H9 (cell line): ENCODE measurements at regions not wholly inside any gene's neighbourhood (a gene's known extent, or its start where the extent isn't known, plus 50 kb on each side); places are given as distances from the start of the nearest gene placed in this dataset.

Experiments used
- DNase-seq: peaks from one replicate; pipeline ENCODE4 v3.0.0-alpha.2; 2017
- H2AFZ ChIP-seq: one replicate; pipeline ENCODE4 v1.6.1; 2013; ENCODE audit warnings: mild to moderate bottlenecking, low read length, control low read depth, moderate library complexity
- H2AK5ac ChIP-seq: 2 replicates; pipeline ENCODE4 v1.6.1; 2013; ENCODE audit warnings: low read length, control low read depth, mixed read lengths; ENCODE audit not compliant: insufficient read length
- H2BK120ac ChIP-seq: one replicate; pipeline ENCODE4 v1.6.1; 2013; ENCODE audit warnings: low read depth, mild to moderate bottlenecking, low read length, control low read depth, inconsistent platforms; ENCODE audit not compliant: poor library complexity, severe bottlenecking
- H2BK12ac ChIP-seq: 2 replicates; pipeline ENCODE4 v1.6.1; 2013; ENCODE audit warnings: low read length, control low read depth, mixed read lengths, low read depth; ENCODE audit not compliant: insufficient read length
- H2BK15ac ChIP-seq: 2 replicates; pipeline ENCODE4 v1.6.1; 2013; ENCODE audit warnings: low read depth, low read length, control low read depth
- H2BK20ac ChIP-seq: one replicate; pipeline ENCODE4 v1.6.1; 2013; ENCODE audit warnings: low read depth, mild to moderate bottlenecking, low read length, control low read depth, inconsistent platforms; ENCODE audit not compliant: poor library complexity, severe bottlenecking
- H2BK5ac ChIP-seq: 2 replicates; pipeline ENCODE4 v1.6.1; 2013; ENCODE audit warnings: low read length, control low read depth, mixed read lengths; ENCODE audit not compliant: insufficient read length
- H3K14ac ChIP-seq: 2 replicates; pipeline ENCODE4 v1.6.1; 2013; ENCODE audit warnings: low read length, control low read depth; ENCODE audit not compliant: insufficient read depth
- H3K18ac ChIP-seq: 2 replicates; pipeline ENCODE4 v1.6.1; 2013; ENCODE audit warnings: low read depth, mild to moderate bottlenecking, mixed read lengths, low read length, control low read depth; ENCODE audit not compliant: insufficient read length
- H3K23ac ChIP-seq: 2 replicates; pipeline ENCODE4 v1.6.1; 2013; ENCODE audit warnings: low read length, control low read depth, mixed read lengths, low read depth; ENCODE audit not compliant: insufficient read length
- H3K23me2 ChIP-seq: 2 replicates; pipeline ENCODE4 v1.6.1; 2013; ENCODE audit warnings: low read depth, mild to moderate bottlenecking, mixed read lengths, low read length, control low read depth; ENCODE audit not compliant: insufficient read length, poor library complexity, severe bottlenecking
- H3K27ac ChIP-seq: 2 replicates; pipeline ENCODE4 v1.5.1; 2013; ENCODE audit warnings: low read length, control low read depth, mixed read lengths, low read depth; ENCODE audit not compliant: insufficient read length
- H3K27me3 ChIP-seq: 2 replicates; pipeline ENCODE4 v1.6.1; 2013; ENCODE audit warnings: low read length, control low read depth, inconsistent platforms; ENCODE audit not compliant: insufficient read depth
- H3K4ac ChIP-seq: 2 replicates; pipeline ENCODE4 v1.6.1; 2013; ENCODE audit warnings: low read depth, mild to moderate bottlenecking, control low read depth, inconsistent platforms, low read length, moderate library complexity
- H3K4me1 ChIP-seq: 2 replicates; pipeline ENCODE4 v1.6.1; 2013; ENCODE audit warnings: low read length, control low read depth, inconsistent platforms; ENCODE audit not compliant: insufficient read depth
- H3K4me2 ChIP-seq: 2 replicates; pipeline ENCODE4 v1.6.1; 2013; ENCODE audit warnings: low read length, control low read depth, mixed read lengths; ENCODE audit not compliant: insufficient read length, insufficient read depth
- H3K56ac ChIP-seq: 2 replicates; pipeline ENCODE4 v1.6.1; 2013; ENCODE audit warnings: low read depth, mild to moderate bottlenecking, mixed read lengths, low read length, control low read depth; ENCODE audit not compliant: insufficient read length
- H3K79me1 ChIP-seq: 2 replicates; pipeline ENCODE4 v1.6.1; 2013; ENCODE audit warnings: low read depth, mild to moderate bottlenecking, moderate library complexity, low read length, control low read depth, inconsistent platforms; ENCODE audit not compliant: insufficient read depth, poor library complexity, severe bottlenecking
- H3K79me2 ChIP-seq: 2 replicates; pipeline ENCODE4 v1.6.1; 2013; ENCODE audit warnings: low read length, control low read depth, inconsistent platforms; ENCODE audit not compliant: insufficient read depth
- H3K9ac ChIP-seq: 2 replicates; pipeline ENCODE4 v1.6.1; 2013; ENCODE audit warnings: low read length, control low read depth, mixed read lengths; ENCODE audit not compliant: insufficient read length; ENCODE audit errors: extremely low read depth
- H3K9me3 ChIP-seq: one replicate; pipeline ENCODE4 v1.6.1; 2013; ENCODE audit warnings: low read depth, low read length, inconsistent platforms; ENCODE audit not compliant: control insufficient read depth
- H3T11ph ChIP-seq: one replicate; pipeline ENCODE4 v1.6.1; 2013; ENCODE audit warnings: mild to moderate bottlenecking, low read length, control low read depth, inconsistent platforms
- H4K20me1 ChIP-seq: one replicate; pipeline ENCODE4 v1.6.1; 2013; ENCODE audit not compliant: control insufficient read depth, insufficient read length, insufficient read depth
- H4K5ac ChIP-seq: 2 replicates; pipeline ENCODE4 v1.6.1; 2013; ENCODE audit warnings: low read depth, mild to moderate bottlenecking, mixed read lengths, low read length, control low read depth; ENCODE audit not compliant: insufficient read length
- H4K8ac ChIP-seq: replicated peaks from 2 replicates; pipeline ENCODE4 v1.6.1; 2013; ENCODE audit warnings: low read length, control low read depth, mixed read lengths, low read depth; ENCODE audit not compliant: insufficient read length
- H4K91ac ChIP-seq: 2 replicates; pipeline ENCODE4 v1.6.1; 2013; ENCODE audit warnings: low read depth, mild to moderate bottlenecking, moderate library complexity, mixed read lengths, low read length, control low read depth; ENCODE audit not compliant: insufficient read length
- H3K27ac Mint-ChIP-seq, 3 experiments: 2 replicates in 2 of 3; 3 replicates in 1 of 3; pipeline ENCODE4 v1.8.0; 2020 to 2021; ENCODE audit warnings: mixed read lengths in 3 of 3, mild to moderate bottlenecking in 1 of 3, moderate library complexity in 1 of 3
- H3K27me3 Mint-ChIP-seq: 2 replicates; pipeline ENCODE4 v1.8.0; 2021; ENCODE audit warnings: low read depth, mild to moderate bottlenecking, moderate library complexity, mixed read lengths
- H3K36me3 Mint-ChIP-seq, 3 experiments: 2 replicates in 2 of 3; 3 replicates in 1 of 3; pipeline ENCODE4 v1.8.0; 2020 to 2021; ENCODE audit warnings: low read depth in 3 of 3, mixed read lengths in 3 of 3; ENCODE audit not compliant: insufficient read depth in 1 of 3
- H3K4me1 Mint-ChIP-seq, 2 experiments: 2 replicates each; pipeline ENCODE4 v1.8.0; 2020; ENCODE audit warnings: mixed read lengths in 2 of 2
- H3K4me3 Mint-ChIP-seq, 2 experiments: 2 replicates in 1 of 2; 3 replicates in 1 of 2; pipeline ENCODE4 v1.8.0; 2020 to 2021; ENCODE audit warnings: mild to moderate bottlenecking in 2 of 2, mixed read lengths in 2 of 2, moderate library complexity in 1 of 2
- H3K9me3 Mint-ChIP-seq, 2 experiments: 2 replicates in 1 of 2; 3 replicates in 1 of 2; pipeline ENCODE4 v1.8.0; 2020; ENCODE audit warnings: mild to moderate bottlenecking in 2 of 2, mixed read lengths in 2 of 2, moderate library complexity in 1 of 2
- TF ChIP-seq, protein P1 (sequence below): fragments of 200-600 bp; sonication (generic); conservative IDR thresholded peaks from 3 replicates; pipeline ENCODE4 v1.8.0; 2021; ENCODE audit warnings: antibody characterized with exemption, mild to moderate bottlenecking

DNA sequence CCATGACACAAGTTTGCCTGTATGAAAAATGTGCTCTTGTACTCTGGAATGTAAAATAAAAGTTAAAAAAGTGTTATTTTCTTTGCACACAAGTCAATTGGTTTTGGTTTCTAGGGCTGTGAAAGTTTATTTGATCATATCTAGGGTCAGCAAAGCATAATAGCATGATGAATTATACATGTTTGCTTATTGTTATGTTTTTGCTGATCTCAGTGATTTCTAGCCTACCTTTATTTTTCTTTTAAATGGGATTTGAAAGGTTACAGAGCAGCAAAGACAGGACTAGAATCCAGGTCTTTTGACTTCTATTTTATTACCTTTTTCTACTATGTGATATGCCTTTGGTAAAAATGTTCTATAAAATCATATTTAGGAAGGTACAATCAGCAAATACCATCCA lies 481.0 kb downstream of the PRR32 start:
- TF ChIP-seq, protein P1, sequence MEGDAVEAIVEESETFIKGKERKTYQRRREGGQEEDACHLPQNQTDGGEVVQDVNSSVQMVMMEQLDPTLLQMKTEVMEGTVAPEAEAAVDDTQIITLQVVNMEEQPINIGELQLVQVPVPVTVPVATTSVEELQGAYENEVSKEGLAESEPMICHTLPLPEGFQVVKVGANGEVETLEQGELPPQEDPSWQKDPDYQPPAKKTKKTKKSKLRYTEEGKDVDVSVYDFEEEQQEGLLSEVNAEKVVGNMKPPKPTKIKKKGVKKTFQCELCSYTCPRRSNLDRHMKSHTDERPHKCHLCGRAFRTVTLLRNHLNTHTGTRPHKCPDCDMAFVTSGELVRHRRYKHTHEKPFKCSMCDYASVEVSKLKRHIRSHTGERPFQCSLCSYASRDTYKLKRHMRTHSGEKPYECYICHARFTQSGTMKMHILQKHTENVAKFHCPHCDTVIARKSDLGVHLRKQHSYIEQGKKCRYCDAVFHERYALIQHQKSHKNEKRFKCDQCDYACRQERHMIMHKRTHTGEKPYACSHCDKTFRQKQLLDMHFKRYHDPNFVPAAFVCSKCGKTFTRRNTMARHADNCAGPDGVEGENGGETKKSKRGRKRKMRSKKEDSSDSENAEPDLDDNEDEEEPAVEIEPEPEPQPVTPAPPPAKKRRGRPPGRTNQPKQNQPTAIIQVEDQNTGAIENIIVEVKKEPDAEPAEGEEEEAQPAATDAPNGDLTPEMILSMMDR = no peak
- no peak overlapping the region for H2BK15ac ChIP-seq
- H3K79me1 ChIP-seq = no peaks in the 10 kb centered on the region
- Mint-ChIP-seq H3K4me3 (no peak overlapping the region), H3K27me3 (no peaks in the 10 kb centered on the region), H3K4me1 (no peaks in the 10 kb centered on the region), H3K27ac (no peak overlapping the region), H3K9me3 (peaks cover 5 to 12% of the 10 kb centered on the region in 2 experiments; a peak in 3 of 5 replicates), H3K36me3 (no peaks in the 10 kb centered on the region; a peak in 1 of 7 replicates)
- no peaks in the 10 kb centered on the region for H3K23me2 ChIP-seq
- H4K91ac ChIP-seq = no peak overlapping the region
- no peak overlapping the region for H3K14ac ChIP-seq
- H4K20me1 ChIP-seq = no peaks in the 10 kb centered on the region
- no peak overlapping the region for H2BK12ac ChIP-seq
- no peak overlapping the region for H3K4me2 ChIP-seq
- no peaks in the 10 kb centered on the region for H3K4me1 ChIP-seq
- H3K27me3 ChIP-seq = no peaks in the 10 kb centered on the region
- no peak overlapping the region for H4K8ac ChIP-seq
- no peak overlapping the region for H2BK20ac ChIP-seq
- no peak overlapping the region for H3K4ac ChIP-seq
- H3K79me2 ChIP-seq = no peaks in the 10 kb centered on the region
- no peak overlapping the region for H3K9ac ChIP-seq
- H3K9me3 ChIP-seq = no peaks in the 10 kb centered on the region
- H3K27ac ChIP-seq = no peak overlapping the region
- H3K23ac ChIP-seq = no peak overlapping the region
- no peak overlapping the region for H3T11ph ChIP-seq
- no peak overlapping the region for H2AFZ ChIP-seq
- no peak overlapping the region for H2BK5ac ChIP-seq
- H4K5ac ChIP-seq = no peak overlapping the region
- H3K56ac ChIP-seq = no peak overlapping the region
- H2AK5ac ChIP-seq = no peak overlapping the region
- no peak for DNase-seq
- H2BK120ac ChIP-seq = no peak overlapping the region
- H3K18ac ChIP-seq = no peak overlapping the region
